Retinal pigment epithelial cell (primary cell): ENCODE measurements at regions not wholly inside any gene's neighbourhood (a gene's known extent, or its start where the extent isn't known, plus 50 kb on each side); places are given as distances from the start of the nearest gene placed in this dataset.

ENCODE experiments used
- DNase-seq: peaks from one replicate; pipeline ENCODE4 v3.0.0-alpha.2; 2010; ENCODE audit warnings: low read depth
- H3K4me3 ChIP-seq: 2 replicates; pipeline ENCODE4 v1.5.1; 2011; ENCODE audit warnings: mild to moderate bottlenecking, low read length, control low read depth, moderate library complexity
- TF ChIP-seq, protein P1 (sequence below): conservative IDR thresholded peaks from 2 replicates; pipeline ENCODE4 v1.5.1; 2011; ENCODE audit warnings: low read depth, low read length, control low read depth, inconsistent platforms

GRCh38 chr5:130957151-130957550, 207.9 kb downstream of the HINT1 start:
- no peak overlapping the region for H3K4me3 ChIP-seq
- no peak for DNase-seq
- TF ChIP-seq, protein P1, sequence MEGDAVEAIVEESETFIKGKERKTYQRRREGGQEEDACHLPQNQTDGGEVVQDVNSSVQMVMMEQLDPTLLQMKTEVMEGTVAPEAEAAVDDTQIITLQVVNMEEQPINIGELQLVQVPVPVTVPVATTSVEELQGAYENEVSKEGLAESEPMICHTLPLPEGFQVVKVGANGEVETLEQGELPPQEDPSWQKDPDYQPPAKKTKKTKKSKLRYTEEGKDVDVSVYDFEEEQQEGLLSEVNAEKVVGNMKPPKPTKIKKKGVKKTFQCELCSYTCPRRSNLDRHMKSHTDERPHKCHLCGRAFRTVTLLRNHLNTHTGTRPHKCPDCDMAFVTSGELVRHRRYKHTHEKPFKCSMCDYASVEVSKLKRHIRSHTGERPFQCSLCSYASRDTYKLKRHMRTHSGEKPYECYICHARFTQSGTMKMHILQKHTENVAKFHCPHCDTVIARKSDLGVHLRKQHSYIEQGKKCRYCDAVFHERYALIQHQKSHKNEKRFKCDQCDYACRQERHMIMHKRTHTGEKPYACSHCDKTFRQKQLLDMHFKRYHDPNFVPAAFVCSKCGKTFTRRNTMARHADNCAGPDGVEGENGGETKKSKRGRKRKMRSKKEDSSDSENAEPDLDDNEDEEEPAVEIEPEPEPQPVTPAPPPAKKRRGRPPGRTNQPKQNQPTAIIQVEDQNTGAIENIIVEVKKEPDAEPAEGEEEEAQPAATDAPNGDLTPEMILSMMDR, result no peak

DNA sequence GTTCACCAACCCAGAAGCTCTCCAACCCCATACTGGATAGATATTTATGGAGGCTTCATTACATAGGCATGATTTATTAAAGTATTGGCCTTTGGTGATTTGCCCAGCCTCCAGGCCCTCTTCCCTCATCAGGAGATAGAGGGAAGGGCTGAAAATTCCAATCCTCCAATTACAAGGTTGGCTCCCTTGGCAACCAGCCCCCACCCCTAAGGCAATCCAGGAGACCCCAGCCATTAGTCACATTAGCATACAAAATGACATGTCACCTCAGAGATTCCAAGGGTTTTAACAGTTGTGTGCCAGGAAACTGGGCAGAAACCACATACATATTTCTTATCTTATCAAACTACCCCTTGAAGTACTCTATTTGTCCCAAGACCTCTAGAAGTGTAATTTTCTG, 210.0 kb downstream of the HINT1 start:
- TF ChIP-seq, protein P1, result no peak
- H3K4me3 ChIP-seq, result no peak overlapping the region
- DNase-seq, result no peak

GRCh38 chr5:130954336-130954735, 210.7 kb downstream of the HINT1 start:
- no peak overlapping the region for H3K4me3 ChIP-seq
- TF ChIP-seq, protein P1, result no peak
- DNase-seq, result no peak

- TF ChIP-seq, protein P1, result no peak
- no peak for DNase-seq
- H3K4me3 ChIP-seq, result no peak overlapping the region
Measured at GRCh38 chr5:130939059-130939458, 226.0 kb downstream of the HINT1 start.

- DNase-seq, result no peak
- no peak overlapping the region for H3K4me3 ChIP-seq
- TF ChIP-seq, protein P1, result no peak
Measured at GRCh38 chr5:130937046-130937445, 228.0 kb downstream of the HINT1 start.

DNA sequence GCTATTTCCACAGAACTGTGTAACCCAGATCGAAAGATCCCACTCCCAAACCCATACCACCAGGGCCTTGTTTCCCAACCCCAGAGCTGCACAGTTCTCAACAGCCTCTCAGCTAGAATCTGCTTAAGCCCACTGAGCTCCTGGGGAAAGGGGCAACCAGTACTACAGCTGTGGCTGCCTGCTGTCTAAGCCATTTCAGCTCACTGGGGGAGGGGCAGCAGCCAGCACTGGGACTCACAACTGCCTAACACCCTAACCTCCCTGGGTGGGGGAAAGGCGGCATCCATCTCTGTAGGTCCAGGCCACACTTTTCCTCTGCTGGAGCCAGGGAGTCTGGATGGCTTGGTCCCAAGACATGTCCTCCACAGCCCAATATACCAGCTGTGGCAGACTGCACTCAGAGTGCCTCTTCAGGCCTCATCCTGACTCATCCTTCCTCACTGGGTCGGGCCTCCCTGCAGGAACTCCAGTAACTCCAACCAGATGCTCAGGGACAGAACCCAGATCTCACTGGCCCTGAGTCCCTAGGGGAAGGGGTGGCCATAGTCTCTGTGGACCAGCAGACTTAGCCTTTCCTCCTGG, 241.4 kb downstream of the HINT1 start:
- H3K4me3 ChIP-seq, result no peak overlapping the region
- DNase-seq, result no peak
- TF ChIP-seq, protein P1, result no peak

GRCh38 chr5:130912088-130912487, 253.0 kb downstream of the HINT1 start:
- DNase-seq, result no peak
- TF ChIP-seq, protein P1, result peak; percentile 10
- no peak overlapping the region for H3K4me3 ChIP-seq
